Neural cell (in vitro differentiated cells): ENCODE measurements at regions not wholly inside any gene's neighbourhood (a gene's known extent, or its start where the extent isn't known, plus 50 kb on each side); places are given as distances from the start of the nearest gene placed in this dataset.
A peak's percentile ranks its signal among the peaks of the same experiment; 100 is the strongest.

Source experiments
- H2AFZ ChIP-seq: fragments of 200-600, 300-800 bp; sonication (generic), shearing (Covaris generic); 2 replicates; pipeline ENCODE4 v1.6.0; 2014; ENCODE audit warnings: low read depth, mild to moderate bottlenecking, antibody characterized with exemption, low read length, moderate library complexity
- H3F3A ChIP-seq: fragments of 200-600 bp; shearing (Covaris generic); 2 replicates; pipeline ENCODE4 v1.6.1; 2016; ENCODE audit warnings: mild to moderate bottlenecking, moderate library complexity, mixed read lengths, antibody characterized with exemption, low read length; ENCODE audit not compliant: insufficient read depth, poor library complexity, severe bottlenecking
- H3K27ac ChIP-seq: fragments of 200-600, 300-800 bp; sonication (generic), shearing (Covaris generic); 2 replicates; pipeline ENCODE4 v1.5.1; 2014; ENCODE audit warnings: mild to moderate bottlenecking, low read length, moderate library complexity
- H3K27me3 ChIP-seq: fragments of 300-800, 200-600 bp; sonication (generic), shearing (Covaris generic); 2 replicates; pipeline ENCODE4 v1.6.0; 2014; ENCODE audit warnings: mild to moderate bottlenecking, low read depth, low read length, moderate library complexity; ENCODE audit not compliant: insufficient read depth
- H3K36me3 ChIP-seq: fragments of 300-800, 200-600 bp; sonication (generic), shearing (Covaris generic); 2 replicates; pipeline ENCODE4 v1.5.1; 2014; ENCODE audit warnings: mild to moderate bottlenecking, antibody characterized with exemption, low read length, moderate library complexity; ENCODE audit not compliant: insufficient read depth
- H3K4me2 ChIP-seq: fragments of 300-800, 200-600 bp; sonication (generic), shearing (Covaris generic); 2 replicates; pipeline ENCODE4 v1.6.0; 2014; ENCODE audit warnings: mild to moderate bottlenecking, low read length
- H3K4me3 ChIP-seq: fragments of 300-800, 200-600 bp; sonication (generic), shearing (Covaris generic); 2 replicates; pipeline ENCODE4 v1.5.1; 2014; ENCODE audit warnings: mild to moderate bottlenecking, low read length, moderate library complexity
- H3K79me2 ChIP-seq: fragments of 200-600 bp; shearing (Covaris generic); replicated peaks from 2 replicates; pipeline ENCODE4 v1.6.0; 2014; ENCODE audit warnings: mild to moderate bottlenecking, low read length, moderate library complexity; ENCODE audit not compliant: insufficient read depth
- H3K9ac ChIP-seq: fragments of 300-800, 200-600 bp; sonication (generic), shearing (Covaris generic); 2 replicates; pipeline ENCODE4 v1.6.1; 2016; ENCODE audit warnings: mild to moderate bottlenecking, low read length, mixed read lengths
- H3K9me2 ChIP-seq: fragments of 200-600 bp; shearing (Covaris generic); 2 replicates; pipeline ENCODE4 v1.6.1; 2016; ENCODE audit warnings: mild to moderate bottlenecking, low read length, mixed read lengths; ENCODE audit not compliant: insufficient read depth
- H3K9me3 ChIP-seq: fragments of 200-600, 300-800 bp; sonication (generic), shearing (Covaris generic); 2 replicates; pipeline ENCODE4 v1.6.1; 2016; ENCODE audit warnings: mild to moderate bottlenecking, mixed run types, low read length, moderate library complexity, mixed read lengths
- H4K20me1 ChIP-seq: fragments of 200-600 bp; shearing (Covaris generic); 2 replicates; pipeline ENCODE4 v1.6.1; 2016; ENCODE audit warnings: mild to moderate bottlenecking, mixed run types; ENCODE audit not compliant: insufficient read depth
- CTCF ChIP-seq: fragments of 450-650 bp; IDR thresholded peaks from 2 replicates; pipeline ENCODE4 v1.5.1; 2014; ENCODE audit warnings: antibody characterized with exemption, mild to moderate bottlenecking, moderate library complexity; ENCODE audit not compliant: poor library complexity, severe bottlenecking
- EP300 ChIP-seq: fragments of 450-650 bp; conservative IDR thresholded peaks from 2 replicates; pipeline ENCODE4 v1.6.1; 2014; ENCODE audit warnings: antibody characterized with exemption, mild to moderate bottlenecking, moderate library complexity; ENCODE audit not compliant: poor library complexity, severe bottlenecking
- EZH2 ChIP-seq: fragments of 200-600, 300-800 bp; shearing (Covaris generic), sonication (generic); IDR thresholded peaks from 2 replicates; pipeline ENCODE4 v1.6.1; 2014; ENCODE audit warnings: antibody characterized with exemption, low read length, borderline replicate concordance, mild to moderate bottlenecking; ENCODE audit not compliant: insufficient read depth, poor library complexity, severe bottlenecking
- MXI1 ChIP-seq: fragments of 450-650 bp; conservative IDR thresholded peaks from 2 replicates; pipeline ENCODE4 v1.6.1; 2014; ENCODE audit warnings: antibody characterized with exemption, mild to moderate bottlenecking; ENCODE audit not compliant: poor library complexity, severe bottlenecking
- POLR2AphosphoS5 ChIP-seq: IDR thresholded peaks from 2 replicates; pipeline ENCODE4 v1.6.1; 2012
- RAD21 ChIP-seq: fragments of 450-650 bp; conservative IDR thresholded peaks from 2 replicates; pipeline ENCODE4 v1.6.1; 2014; ENCODE audit warnings: antibody characterized with exemption, mild to moderate bottlenecking, moderate library complexity
- SMC3 ChIP-seq: fragments of 450-650 bp; conservative IDR thresholded peaks from 2 replicates; pipeline ENCODE4 v1.6.1; 2014; ENCODE audit warnings: antibody characterized with exemption, mild to moderate bottlenecking, moderate library complexity; ENCODE audit not compliant: poor library complexity
- TAF1 ChIP-seq: IDR thresholded peaks from 2 replicates; pipeline ENCODE4 v1.6.1; 2012; ENCODE audit warnings: low read depth

GRCh38 chr18:44568986-44569385, 111.7 kb upstream of the SETBP1 start:
- Histone ChIP-seq H3K36me3 (no peaks in the 10 kb centered on the region), H3F3A (no peaks in the 10 kb centered on the region), H2AFZ (no peak overlapping the region), H3K27ac (no peak overlapping the region), H4K20me1 (no peaks in the 10 kb centered on the region), H3K4me3 (no peak overlapping the region), H3K9ac (no peak overlapping the region), H3K4me2 (no peak overlapping the region), H3K79me2 (no peaks in the 10 kb centered on the region), H3K9me3 (no peaks in the 10 kb centered on the region), H3K27me3 (no peaks in the 10 kb centered on the region), H3K9me2 (no peaks in the 10 kb centered on the region)
- TF ChIP-seq SMC3: no peak
- TF ChIP-seq POLR2AphosphoS5: no peak
- no peak for TF ChIP-seq EP300
- TF ChIP-seq MXI1: no peak
- TF ChIP-seq RAD21: no peak
- no peak for TF ChIP-seq EZH2

- no peak overlapping the region for H2AFZ ChIP-seq
- no peak for TF ChIP-seq EP300
- TF ChIP-seq MXI1: no peak
- TF ChIP-seq EZH2: no peak
- TF ChIP-seq CTCF: no peak
- no peak for TF ChIP-seq TAF1
- TF ChIP-seq POLR2AphosphoS5: no peak
- H3F3A ChIP-seq: no peaks in the 10 kb centered on the region
- no peak overlapping the region for H3K4me2 ChIP-seq
- H3K9me2 ChIP-seq: no peaks in the 10 kb centered on the region
- no peaks in the 10 kb centered on the region for H3K79me2 ChIP-seq
- H3K36me3 ChIP-seq: no peaks in the 10 kb centered on the region
- no peaks in the 10 kb centered on the region for H3K27me3 ChIP-seq
- no peak overlapping the region for H3K4me3 ChIP-seq
- H4K20me1 ChIP-seq: no peaks in the 10 kb centered on the region
- no peak overlapping the region for H3K9ac ChIP-seq
- no peaks in the 10 kb centered on the region for H3K9me3 ChIP-seq
- no peak overlapping the region for H3K27ac ChIP-seq
These were observed 111.2 kb upstream of the SETBP1 start for GRCh38 chr18:44569391-44570055.

DNA sequence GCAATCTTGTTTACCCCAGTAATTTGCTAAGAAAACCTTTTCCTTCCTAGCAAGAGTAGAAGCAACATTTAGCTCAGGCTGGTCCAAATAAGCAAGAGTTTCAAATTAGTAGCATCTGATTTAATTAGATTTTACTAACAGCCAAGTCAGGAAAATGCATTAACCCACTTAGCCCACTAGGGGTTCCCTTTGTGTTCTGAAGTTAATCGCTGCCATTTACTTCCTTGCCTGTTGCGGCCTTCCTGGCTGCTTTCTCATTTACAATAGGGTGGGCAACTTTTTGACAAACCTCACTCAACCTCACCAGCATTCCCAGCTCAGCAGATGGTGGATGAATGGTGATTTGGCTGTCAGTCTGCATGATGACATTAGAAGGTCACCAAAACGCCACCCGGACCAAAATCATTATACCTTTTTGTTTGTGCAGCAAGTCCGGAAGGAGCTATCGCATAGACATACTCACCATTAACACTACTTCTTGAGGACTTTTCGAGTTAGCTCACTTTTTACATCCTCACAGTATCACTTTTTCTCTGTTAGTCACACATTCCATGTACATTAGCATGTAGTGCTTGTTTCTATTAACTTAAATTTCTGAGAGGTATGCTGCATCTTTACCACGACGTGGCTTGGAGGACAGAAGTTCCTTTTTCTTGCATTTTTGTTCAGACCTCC, 101.5 kb upstream of the SETBP1 start:
- H3K9me3 ChIP-seq: no peaks in the 10 kb centered on the region
- no peak overlapping the region for H3K9ac ChIP-seq
- no peaks in the 10 kb centered on the region for H3F3A ChIP-seq
- TF ChIP-seq CTCF (peak; percentile 35), POLR2AphosphoS5 (no peak), MXI1 (no peak), EZH2 (no peak)
- no peak overlapping the region for H3K27ac ChIP-seq
- H4K20me1 ChIP-seq: no peaks in the 10 kb centered on the region
- H3K79me2 ChIP-seq: no peaks in the 10 kb centered on the region
- H3K9me2 ChIP-seq: no peaks in the 10 kb centered on the region
- no peaks in the 10 kb centered on the region for H3K27me3 ChIP-seq
- no peak overlapping the region for H3K4me2 ChIP-seq
- H3K4me3 ChIP-seq: no peak overlapping the region
- H3K36me3 ChIP-seq: no peaks in the 10 kb centered on the region
- H2AFZ ChIP-seq: no peak overlapping the region
